T-helper 2 cell treated with Interferon-gamma antibody and Interleukin-4, amounts not matched to agents 5 μg/mL and 100 μg/mL, for 36 hours (primary cell): ENCODE measurements at regions not wholly inside any gene's neighbourhood (a gene's known extent, or its start where the extent isn't known, plus 50 kb on each side); places are given as distances from the start of the nearest gene placed in this dataset.

Experiments used
- DNase-seq: peaks from one replicate; pipeline ENCODE4 v3.0.0; 2021; ENCODE audit warnings: low spot score
- H3K27ac Mint-ChIP-seq: one replicate; pipeline ENCODE4 v1.8.0; 2021; ENCODE audit warnings: mild to moderate bottlenecking, mixed read lengths
- H3K27me3 Mint-ChIP-seq: one replicate; pipeline ENCODE4 v1.8.0; 2021; ENCODE audit warnings: low read depth, mixed read lengths
- H3K36me3 Mint-ChIP-seq: one replicate; pipeline ENCODE4 v1.8.0; 2021; ENCODE audit warnings: low read depth, mixed read lengths
- H3K4me1 Mint-ChIP-seq: one replicate; pipeline ENCODE4 v1.8.0; 2021; ENCODE audit warnings: low read depth, mixed read lengths
- H3K4me3 Mint-ChIP-seq: one replicate; pipeline ENCODE4 v1.8.0; 2022; ENCODE audit warnings: mild to moderate bottlenecking, moderate library complexity, mixed read lengths
- H3K9me3 Mint-ChIP-seq: one replicate; pipeline ENCODE4 v1.8.0; 2021; ENCODE audit warnings: mixed read lengths

- H3K36me3 Mint-ChIP-seq = no peaks in the 10 kb centered on the region
- no peaks in the 10 kb centered on the region for H3K9me3 Mint-ChIP-seq
- no peak for DNase-seq
- no peaks in the 10 kb centered on the region for H3K4me1 Mint-ChIP-seq
- H3K4me3 Mint-ChIP-seq = no peak overlapping the region
- H3K27ac Mint-ChIP-seq = no peak overlapping the region
- no peaks in the 10 kb centered on the region for H3K27me3 Mint-ChIP-seq
These were observed 1068.8 kb downstream of the ARAP2 start for GRCh38 chr4:35175487-35175886.

GRCh38 chr4:35175894-35176293 is 1068.4 kb downstream of the ARAP2 start:
- H3K4me3 Mint-ChIP-seq = no peak overlapping the region
- H3K4me1 Mint-ChIP-seq = no peaks in the 10 kb centered on the region
- H3K27me3 Mint-ChIP-seq = no peaks in the 10 kb centered on the region
- H3K27ac Mint-ChIP-seq = no peak overlapping the region
- H3K36me3 Mint-ChIP-seq = no peaks in the 10 kb centered on the region
- no peaks in the 10 kb centered on the region for H3K9me3 Mint-ChIP-seq
- no peak for DNase-seq

DNA sequence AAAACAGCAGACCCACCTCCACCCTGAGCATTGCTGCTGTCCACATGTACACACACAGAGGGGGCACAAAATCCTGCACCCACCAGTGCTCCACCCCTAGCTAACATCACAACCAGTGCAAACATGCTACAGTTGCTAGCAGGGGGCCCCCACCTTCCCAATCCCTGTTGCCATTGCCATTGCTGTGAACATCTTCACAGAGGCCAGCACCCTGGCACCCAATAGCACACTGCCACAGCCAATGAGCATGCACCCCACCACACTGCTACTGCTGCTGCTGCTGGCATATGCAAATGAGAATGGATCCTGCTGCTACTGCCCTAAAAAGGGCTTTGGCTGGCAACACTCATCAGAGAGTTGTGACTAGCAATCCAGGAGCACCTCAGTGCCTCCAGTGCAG is 1061.9 kb downstream of the ARAP2 start:
- no peak overlapping the region for H3K27ac Mint-ChIP-seq
- H3K4me1 Mint-ChIP-seq = no peaks in the 10 kb centered on the region
- H3K36me3 Mint-ChIP-seq = no peaks in the 10 kb centered on the region
- peaks cover 8% of the 10 kb centered on the region for H3K9me3 Mint-ChIP-seq
- no peak overlapping the region for H3K4me3 Mint-ChIP-seq
- DNase-seq = no peak
- H3K27me3 Mint-ChIP-seq = no peaks in the 10 kb centered on the region

GRCh38 chr4:35189988-35190613 is 1054.2 kb downstream of the ARAP2 start:
- no peak overlapping the region for H3K27ac Mint-ChIP-seq
- DNase-seq = no peak
- no peaks in the 10 kb centered on the region for H3K27me3 Mint-ChIP-seq
- no peaks in the 10 kb centered on the region for H3K36me3 Mint-ChIP-seq
- H3K4me1 Mint-ChIP-seq = no peaks in the 10 kb centered on the region
- peaks cover 10% of the 10 kb centered on the region for H3K9me3 Mint-ChIP-seq
- H3K4me3 Mint-ChIP-seq = no peak overlapping the region

GRCh38 chr4:35201403-35201802 is 1042.9 kb downstream of the ARAP2 start:
- Mint-ChIP-seq H3K4me1 (no peaks in the 10 kb centered on the region), H3K9me3 (no peaks in the 10 kb centered on the region), H3K27ac (no peak overlapping the region), H3K4me3 (no peak overlapping the region), H3K36me3 (no peaks in the 10 kb centered on the region), H3K27me3 (no peaks in the 10 kb centered on the region)
- DNase-seq = no peak

- Mint-ChIP-seq H3K27me3 (no peaks in the 10 kb centered on the region), H3K9me3 (no peaks in the 10 kb centered on the region), H3K4me1 (no peaks in the 10 kb centered on the region), H3K36me3 (no peaks in the 10 kb centered on the region), H3K27ac (no peak overlapping the region), H3K4me3 (no peak overlapping the region)
- DNase-seq = no peak
These were observed 1027.7 kb downstream of the ARAP2 start for GRCh38 chr4:35216636-35217035.

- no peak for DNase-seq
- H3K27ac Mint-ChIP-seq = no peak overlapping the region
- no peaks in the 10 kb centered on the region for H3K36me3 Mint-ChIP-seq
- no peaks in the 10 kb centered on the region for H3K4me1 Mint-ChIP-seq
- no peaks in the 10 kb centered on the region for H3K27me3 Mint-ChIP-seq
- no peak overlapping the region for H3K4me3 Mint-ChIP-seq
- H3K9me3 Mint-ChIP-seq = no peaks in the 10 kb centered on the region
These were observed 1027.0 kb downstream of the ARAP2 start for GRCh38 chr4:35217331-35217730.

DNA sequence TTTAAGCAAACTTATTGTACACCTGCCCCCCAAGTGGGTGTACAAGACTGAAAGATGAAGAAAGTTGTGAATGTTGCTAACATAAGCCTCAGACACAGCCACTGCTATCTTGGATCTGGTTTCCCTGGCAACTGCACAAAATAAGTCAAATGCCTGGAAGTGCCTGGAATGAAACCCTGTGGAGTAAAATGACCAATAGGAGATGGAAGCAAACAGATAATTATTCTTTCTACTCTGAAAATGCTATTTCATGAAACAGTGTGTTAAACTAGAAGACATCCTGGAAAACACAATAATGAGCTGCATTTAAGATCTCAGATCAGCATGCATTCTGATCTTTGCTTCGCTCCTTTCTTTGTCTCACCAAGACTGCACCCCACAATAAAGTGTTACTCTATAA is 1016.0 kb downstream of the ARAP2 start:
- no peak overlapping the region for H3K27ac Mint-ChIP-seq
- H3K4me1 Mint-ChIP-seq = no peaks in the 10 kb centered on the region
- H3K4me3 Mint-ChIP-seq = no peak overlapping the region
- H3K36me3 Mint-ChIP-seq = no peaks in the 10 kb centered on the region
- H3K9me3 Mint-ChIP-seq = peaks cover 8% of the 10 kb centered on the region
- no peaks in the 10 kb centered on the region for H3K27me3 Mint-ChIP-seq
- DNase-seq = no peak

- Mint-ChIP-seq H3K27me3 (no peaks in the 10 kb centered on the region), H3K36me3 (no peaks in the 10 kb centered on the region)
- DNase-seq = no peak
These were observed 1015.3 kb downstream of the ARAP2 start for GRCh38 chr4:35229021-35229420.

GRCh38 chr4:35237924-35238323 is 1006.4 kb downstream of the ARAP2 start:
- no peaks in the 10 kb centered on the region for H3K27me3 Mint-ChIP-seq
- no peaks in the 10 kb centered on the region for H3K36me3 Mint-ChIP-seq
- H3K9me3 Mint-ChIP-seq = peaks cover 10% of the 10 kb centered on the region
- no peak for DNase-seq
- H3K4me3 Mint-ChIP-seq = no peak overlapping the region
- no peak overlapping the region for H3K27ac Mint-ChIP-seq
- H3K4me1 Mint-ChIP-seq = no peaks in the 10 kb centered on the region

More at GRCh38 chr4:35229021-35229420, 1015.3 kb downstream of the ARAP2 start:
- Mint-ChIP-seq H3K4me1 (no peaks in the 10 kb centered on the region), H3K9me3 (peaks cover 11% of the 10 kb centered on the region), H3K27ac (no peak overlapping the region), H3K4me3 (no peak overlapping the region)

DNA sequence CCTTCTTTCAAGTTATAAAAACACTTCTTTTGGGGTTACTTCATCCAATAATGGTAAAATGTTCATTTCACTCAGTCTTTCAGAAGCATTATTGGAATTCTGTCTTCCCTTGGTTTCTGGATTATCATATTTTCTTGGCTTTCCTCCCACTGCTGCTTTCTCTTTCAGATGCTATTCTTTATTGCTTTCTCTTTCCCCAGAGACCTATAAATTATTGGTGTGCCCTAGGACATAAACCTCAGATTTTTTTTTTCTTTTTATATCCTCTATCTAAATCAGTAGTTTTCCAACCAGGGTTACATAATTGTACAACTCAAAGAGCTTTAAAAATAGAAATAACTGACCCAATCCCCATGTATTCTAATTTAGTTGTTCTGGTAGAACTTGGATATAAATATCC is 1005.5 kb downstream of the ARAP2 start:
- Mint-ChIP-seq H3K36me3 (no peaks in the 10 kb centered on the region), H3K4me3 (no peak overlapping the region), H3K27ac (no peak overlapping the region), H3K9me3 (peaks cover 3% of the 10 kb centered on the region), H3K27me3 (no peaks in the 10 kb centered on the region), H3K4me1 (no peaks in the 10 kb centered on the region)
- no peak for DNase-seq

- Mint-ChIP-seq H3K9me3 (no peaks in the 10 kb centered on the region), H3K27ac (no peak overlapping the region), H3K4me3 (no peak overlapping the region), H3K36me3 (no peaks in the 10 kb centered on the region), H3K27me3 (no peaks in the 10 kb centered on the region), H3K4me1 (no peaks in the 10 kb centered on the region)
- DNase-seq = no peak
These were observed 997.8 kb downstream of the ARAP2 start for GRCh38 chr4:35246493-35246892.

DNA sequence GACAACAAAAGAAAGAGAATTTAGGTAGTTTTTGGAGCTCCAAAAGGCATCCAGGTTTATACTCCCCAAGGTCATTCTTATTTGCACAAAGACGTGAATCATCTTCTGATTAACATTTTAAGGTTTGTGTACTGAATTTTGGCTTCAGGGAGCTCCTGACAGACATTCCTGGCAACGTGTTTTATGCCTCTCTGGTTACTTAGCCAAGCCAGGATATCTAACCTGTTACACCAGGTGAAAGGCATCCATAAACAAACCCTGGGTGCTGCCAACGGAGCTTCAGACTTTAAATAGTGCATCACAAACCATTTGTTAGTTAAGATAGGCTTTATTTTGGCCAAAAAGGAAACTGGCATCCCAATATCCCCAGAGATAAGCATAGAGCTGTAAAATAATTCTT is 997.3 kb downstream of the ARAP2 start:
- Mint-ChIP-seq H3K4me1 (no peaks in the 10 kb centered on the region), H3K4me3 (no peak overlapping the region), H3K9me3 (no peaks in the 10 kb centered on the region), H3K27me3 (no peaks in the 10 kb centered on the region), H3K36me3 (no peaks in the 10 kb centered on the region), H3K27ac (no peak overlapping the region)
- no peak for DNase-seq

GRCh38 chr4:35250331-35250730 is 994.0 kb downstream of the ARAP2 start:
- Mint-ChIP-seq H3K4me1 (no peaks in the 10 kb centered on the region), H3K36me3 (no peaks in the 10 kb centered on the region), H3K4me3 (no peak overlapping the region), H3K27ac (no peak overlapping the region), H3K9me3 (no peaks in the 10 kb centered on the region), H3K27me3 (no peaks in the 10 kb centered on the region)
- no peak for DNase-seq

- no peak for DNase-seq
- H3K36me3 Mint-ChIP-seq = no peaks in the 10 kb centered on the region
- no peaks in the 10 kb centered on the region for H3K27me3 Mint-ChIP-seq
- no peak overlapping the region for H3K27ac Mint-ChIP-seq
- H3K9me3 Mint-ChIP-seq = no peaks in the 10 kb centered on the region
- no peak overlapping the region for H3K4me3 Mint-ChIP-seq
- H3K4me1 Mint-ChIP-seq = no peaks in the 10 kb centered on the region
These were observed 993.6 kb downstream of the ARAP2 start for GRCh38 chr4:35250761-35251160.
